OCI-LY7 (cell line): ENCODE measurements at regions not wholly inside any gene's neighbourhood (a gene's known extent, or its start where the extent isn't known, plus 50 kb on each side); places are given as distances from the start of the nearest gene placed in this dataset.

Experiments used
- BruUV-seq: library from RNA; stranded (reverse); fragments of 400-500 nt; replicated peaks from 2 replicates; lab custom pipeline; 2021; lab: Mats Ljungman, UMichigan
- CTCF ChIA-PET: fragments of 300-600 bp; sonication (Branson Sonifier 250); formaldehyde crosslinking; loops from one replicate; lab custom pipeline; 2022; ENCODE audit warnings: antibody characterized with exemption; ENCODE audit not compliant: unreplicated experiment; lab: Charles Lee
- POLR2A ChIA-PET: fragments of 300-600 bp; sonication (Branson Sonifier 250); formaldehyde crosslinking; loops from one replicate; lab custom pipeline; 2022; ENCODE audit warnings: antibody characterized with exemption; lab: Charles Lee
- DNase-seq: peaks from one replicate; pipeline ENCODE4 v3.0.0-alpha.2; 2015; ENCODE audit warnings: low spot score
- H2AFZ ChIP-seq: fragments of 200-600 bp; sonication (generic), shearing (Covaris generic); 2 replicates; pipeline ENCODE4 v1.6.1; 2014; ENCODE audit warnings: mild to moderate bottlenecking, antibody characterized with exemption, low read length, moderate library complexity
- H3K27ac ChIP-seq: fragments of 200-600 bp; sonication (generic); 2 replicates; pipeline ENCODE4 v1.5.1; 2014; ENCODE audit warnings: mixed run types, low read depth, mild to moderate bottlenecking, moderate library complexity, low read length, inconsistent platforms; ENCODE audit not compliant: poor library complexity, severe bottlenecking
- H3K36me3 ChIP-seq: fragments of 200-600 bp; sonication (generic); 2 replicates; pipeline ENCODE4 v1.6.1; 2014; ENCODE audit warnings: mild to moderate bottlenecking, antibody characterized with exemption, low read length, moderate library complexity, mixed read lengths; ENCODE audit not compliant: insufficient read depth
- H3K4me1 ChIP-seq: fragments of 200-600 bp; sonication (generic); 2 replicates; pipeline ENCODE4 v1.5.1; 2014; ENCODE audit warnings: mild to moderate bottlenecking, low read length; ENCODE audit not compliant: insufficient read depth, poor library complexity, severe bottlenecking
- H3K4me2 ChIP-seq: fragments of 200-600 bp; sonication (generic); 2 replicates; pipeline ENCODE4 v1.6.1; 2014; ENCODE audit warnings: mild to moderate bottlenecking, low read length
- H3K4me3 ChIP-seq: fragments of 200-600 bp; sonication (generic); 2 replicates; pipeline ENCODE4 v1.5.1; 2014; ENCODE audit warnings: mild to moderate bottlenecking, low read depth, low read length; ENCODE audit not compliant: poor library complexity, severe bottlenecking
- H3K79me2 ChIP-seq: fragments of 200-600 bp; sonication (generic); 2 replicates; pipeline ENCODE4 v1.6.1; 2016; ENCODE audit warnings: low read depth, mild to moderate bottlenecking, low read length, moderate library complexity, mixed read lengths; ENCODE audit not compliant: insufficient read depth
- H3K9me2 ChIP-seq: fragments of 200-600 bp; sonication (generic); 2 replicates; pipeline ENCODE4 v1.6.1; 2016; ENCODE audit warnings: mild to moderate bottlenecking, low read length, mixed read lengths; ENCODE audit not compliant: insufficient read depth
- H3K9me3 ChIP-seq: fragments of 200-600 bp; sonication (generic); 2 replicates; pipeline ENCODE4 v1.6.1; 2014; ENCODE audit warnings: mild to moderate bottlenecking, mixed run types, low read length, mixed read lengths
- H4K20me1 ChIP-seq: fragments of 200-600 bp; sonication (generic); 2 replicates; pipeline ENCODE4 v1.6.1; 2014; ENCODE audit warnings: mild to moderate bottlenecking, antibody characterized with exemption, low read length, moderate library complexity, mixed read lengths; ENCODE audit not compliant: insufficient read depth
- CTCF ChIP-seq: fragments of 200-600 bp; sonication (generic); conservative IDR thresholded peaks from 2 replicates; pipeline ENCODE4 v1.5.1; 2014; ENCODE audit warnings: mild to moderate bottlenecking, antibody characterized with exemption, low read length, moderate library complexity, mixed read lengths
- EZH2phosphoT487 ChIP-seq: fragments of 200-600 bp; sonication (generic); IDR thresholded peaks from 2 replicates; pipeline ENCODE4 v1.6.1; 2018; ENCODE audit warnings: low read depth, borderline replicate concordance, mild to moderate bottlenecking, mixed run types, antibody characterized with exemption, low read length, moderate library complexity, mixed read lengths
- intact Hi-C: fragments of 100-400 bp; cut with micrococcal nuclease; formaldehyde crosslinking; loops from one replicate; pipeline ENCODE4 v1.10.0; 2022; ENCODE audit not compliant: unreplicated experiment

GRCh38 chr2:60252581-60253150 lies 300.8 kb downstream of the BCL11A start:
- no peak overlapping the region for H2AFZ ChIP-seq

GRCh38 chr2:60251247-60251646 lies 302.2 kb downstream of the BCL11A start:
- H2AFZ ChIP-seq, result no peak overlapping the region
- no peaks in the 10 kb centered on the region for H3K79me2 ChIP-seq
- no peak overlapping the region for H3K27ac ChIP-seq
- H3K36me3 ChIP-seq, result no peaks in the 10 kb centered on the region
- H3K4me2 ChIP-seq, result no peak overlapping the region
- ChIA-PET CTCF (no interaction called here), POLR2A (interaction anchor here (0.6 kb wide), 1 partner anchor 11 kb away, joined by 3 read pairs; no protein-coding TSS in a partner anchor)
- no TSS peak for BruUV-seq
- intact Hi-C loops, result no loop called here
- H3K4me1 ChIP-seq, result no peaks in the 10 kb centered on the region
- no peak for DNase-seq
- no peaks in the 10 kb centered on the region for H4K20me1 ChIP-seq
- TF ChIP-seq CTCF (no peak), EZH2phosphoT487 (no peak)
- H3K4me3 ChIP-seq, result no peak overlapping the region
- no peaks in the 10 kb centered on the region for H3K9me2 ChIP-seq
- H3K9me3 ChIP-seq, result no peaks in the 10 kb centered on the region

More at GRCh38 chr2:60252581-60253150, 300.8 kb downstream of the BCL11A start:
- BruUV-seq, result no TSS peak
- Histone ChIP-seq H3K4me3 (no peak overlapping the region), H3K4me1 (no peaks in the 10 kb centered on the region), H4K20me1 (no peaks in the 10 kb centered on the region), H3K36me3 (no peaks in the 10 kb centered on the region), H3K9me2 (no peaks in the 10 kb centered on the region), H3K27ac (no peak overlapping the region), H3K79me2 (no peaks in the 10 kb centered on the region), H3K4me2 (no peak overlapping the region), H3K9me3 (no peaks in the 10 kb centered on the region)
- ChIA-PET POLR2A (interaction anchor here (0.6 to 1.2 kb wide), 6 partner anchors 9 to 800 kb away, joined by 3 to 5 read pairs (median 3); no protein-coding TSS in a partner anchor), CTCF (interaction anchor here (0.6 kb wide), 1 partner anchor 357 kb away, joined by 8 read pairs; no protein-coding TSS in a partner anchor)
- TF ChIP-seq CTCF, result no peak
- TF ChIP-seq EZH2phosphoT487, result no peak
- no peak for DNase-seq
- intact Hi-C loops, result no loop called here

GRCh38 chr2:60249879-60250278 lies 303.6 kb downstream of the BCL11A start:
- intact Hi-C loops, result no loop called here
- Histone ChIP-seq H3K36me3 (no peaks in the 10 kb centered on the region), H2AFZ (no peak overlapping the region), H3K4me1 (no peaks in the 10 kb centered on the region), H4K20me1 (no peaks in the 10 kb centered on the region), H3K79me2 (no peaks in the 10 kb centered on the region), H3K27ac (no peak overlapping the region), H3K4me2 (no peak overlapping the region), H3K9me3 (no peaks in the 10 kb centered on the region), H3K9me2 (no peaks in the 10 kb centered on the region), H3K4me3 (no peak overlapping the region)
- DNase-seq, result no peak
- BruUV-seq, result no TSS peak
- CTCF ChIA-PET, result no interaction called here
- TF ChIP-seq EZH2phosphoT487 (no peak), CTCF (no peak)
- POLR2A ChIA-PET, result no interaction called here
